Tibial nerve (tissue), 4 donors: ENCODE measurements at regions not wholly inside any gene's neighbourhood (a gene's known extent, or its start where the extent isn't known, plus 50 kb on each side); places are given as distances from the start of the nearest gene placed in this dataset.

Source experiments
- DNase-seq, 2 donors: peaks; one replicate each; pipeline ENCODE4 v3.0.0-alpha.2; 2019; ENCODE audit warnings: low spot score in 2 of 2
- H3K27ac ChIP-seq, 4 donors: fragments of 200-600 bp; sonication (generic) in 3 of 4; one replicate each; pipeline ENCODE4 v1.5.1; 2017 to 2019; ENCODE audit warnings: mild to moderate bottlenecking in 1 of 4
- H3K27me3 ChIP-seq, 2 donors: fragments of 200-600 bp; sonication (generic) in 1 of 2; one replicate each; pipeline versions ENCODE4 v1.5.1 to v1.6.0; 2017 to 2019
- H3K36me3 ChIP-seq, 3 donors: fragments of 200-600 bp; sonication (generic); one replicate each; pipeline ENCODE4 v1.5.1; 2018 to 2019
- H3K4me1 ChIP-seq, 4 donors: fragments of 200-600 bp; sonication (generic) in 3 of 4; one replicate each; pipeline ENCODE4 v1.5.1; 2017 to 2019
- H3K4me3 ChIP-seq, 4 donors: fragments of 200-600 bp; sonication (generic) in 3 of 4; one replicate each; pipeline ENCODE4 v1.5.1; 2017 to 2019; ENCODE audit warnings: mild to moderate bottlenecking in 1 of 4, moderate library complexity in 1 of 4
- H3K9me3 ChIP-seq, 4 donors: fragments of 200-600 bp; sonication (generic) in 3 of 4; one replicate each; pipeline ENCODE4 v1.5.1; 2017 to 2019
- CTCF ChIP-seq, 5 experiments: fragments of 200-600 bp in 3 of 5; fragments of 450-650 bp in 2 of 5; sonication (generic) in 3 of 5; IDR thresholded peaks; one replicate each; pipeline ENCODE4 v1.5.1; 2016 to 2019; ENCODE audit warnings: antibody characterized with exemption in 5 of 5, mild to moderate bottlenecking in 3 of 5, moderate library complexity in 2 of 5
- EP300 ChIP-seq, 2 donors: sonication (generic); formaldehyde crosslinking; IDR thresholded peaks; one replicate each; pipeline ENCODE4 v1.6.1; 2017; ENCODE audit warnings: antibody characterized with exemption in 2 of 2, mild to moderate bottlenecking in 1 of 2
- POLR2A ChIP-seq, 2 donors: fragments of 450-650 bp; IDR thresholded peaks; one replicate each; pipeline ENCODE4 v1.6.1; 2017; ENCODE audit warnings: antibody characterized with exemption in 2 of 2, mild to moderate bottlenecking in 2 of 2, moderate library complexity in 2 of 2
- WGBS, 2 donors: methylation state at CpG; one replicate each; pipeline ENCODE4 v1.1.5; 2018; 5-methylcytosine and 5-hydroxymethylcytosine counted together

GRCh38 chr12:88737838-88738472 is 157.7 kb upstream of the KITLG start:
- H3K4me1 ChIP-seq, result no peaks in the 10 kb centered on the region
- TF ChIP-seq POLR2A (IDR thresholded peaks at IDR 0.05) (no peak), CTCF (IDR thresholded peaks at IDR 0.05) (no peak), EP300 (IDR thresholded peaks at IDR 0.05) (no peak)
- H3K9me3 ChIP-seq, result no peaks in the 10 kb centered on the region
- H3K4me3 ChIP-seq, result no peak overlapping the region
- H3K27ac ChIP-seq, result no peak overlapping the region
- DNase-seq, result no peak
- 93 to 96% methylated on average over 8 of the region's 8 CpGs for WGBS, 2 donors
- H3K36me3 ChIP-seq, result no peaks in the 10 kb centered on the region
- H3K27me3 ChIP-seq, result no peaks in the 10 kb centered on the region

GRCh38 chr12:88736031-88736430 is 155.8 kb upstream of the KITLG start:
- TF ChIP-seq CTCF (IDR thresholded peaks at IDR 0.05) (no peak), POLR2A (IDR thresholded peaks at IDR 0.05) (no peak), EP300 (IDR thresholded peaks at IDR 0.05) (no peak)
- WGBS, 2 donors, result 94 to 95% methylated on average over 1 of the region's 1 CpG
- H3K27ac ChIP-seq, result no peak overlapping the region

GRCh38 chr12:88733008-88733407 is 152.7 kb upstream of the KITLG start:
- WGBS, 2 donors, result 63 to 73% methylated on average over 2 of the region's 2 CpGs
- TF ChIP-seq EP300 (IDR thresholded peaks at IDR 0.05) (no peak), CTCF (IDR thresholded peaks at IDR 0.05) (no peak), POLR2A (IDR thresholded peaks at IDR 0.05) (no peak)

More at GRCh38 chr12:88736031-88736430, 155.8 kb upstream of the KITLG start:
- H3K4me3 ChIP-seq, result no peak overlapping the region
- H3K36me3 ChIP-seq, result no peaks in the 10 kb centered on the region
- H3K4me1 ChIP-seq, result no peaks in the 10 kb centered on the region
- no peak for DNase-seq
- no peaks in the 10 kb centered on the region for H3K9me3 ChIP-seq
- H3K27me3 ChIP-seq, result no peaks in the 10 kb centered on the region

GRCh38 chr12:88729196-88729595 is 148.9 kb upstream of the KITLG start:
- Histone ChIP-seq H3K27me3 (no peaks in the 10 kb centered on the region), H3K9me3 (no peaks in the 10 kb centered on the region), H3K27ac (no peak overlapping the region), H3K4me1 (no peaks in the 10 kb centered on the region), H3K36me3 (no peaks in the 10 kb centered on the region), H3K4me3 (no peak overlapping the region)
- no peak for TF ChIP-seq CTCF (IDR thresholded peaks at IDR 0.05)
- no peak for TF ChIP-seq EP300 (IDR thresholded peaks at IDR 0.05)
- TF ChIP-seq POLR2A (IDR thresholded peaks at IDR 0.05), result no peak
- DNase-seq, result no peak

More at GRCh38 chr12:88733008-88733407, 152.7 kb upstream of the KITLG start:
- no peak overlapping the region for H3K4me3 ChIP-seq
- no peaks in the 10 kb centered on the region for H3K27me3 ChIP-seq
- H3K4me1 ChIP-seq, result no peaks in the 10 kb centered on the region
- no peaks in the 10 kb centered on the region for H3K36me3 ChIP-seq
- no peak for DNase-seq
- no peaks in the 10 kb centered on the region for H3K9me3 ChIP-seq
- H3K27ac ChIP-seq, result no peak overlapping the region

- no peak for TF ChIP-seq POLR2A (IDR thresholded peaks at IDR 0.05)
- TF ChIP-seq EP300 (IDR thresholded peaks at IDR 0.05), result no peak
- TF ChIP-seq CTCF (IDR thresholded peaks at IDR 0.05), result no peak
- Histone ChIP-seq H3K27ac (no peak overlapping the region), H3K36me3 (no peaks in the 10 kb centered on the region), H3K4me1 (no peaks in the 10 kb centered on the region), H3K27me3 (no peaks in the 10 kb centered on the region), H3K4me3 (no peak overlapping the region), H3K9me3 (no peaks in the 10 kb centered on the region)
- no peak for DNase-seq
- WGBS, 2 donors, result 89 to 92% methylated on average over 3 of the region's 3 CpGs
Measured at GRCh38 chr12:88726806-88727720, 146.8 kb upstream of the KITLG start.
